WTC11 (cell line): ENCODE measurements at regions not wholly inside any gene's neighbourhood (a gene's known extent, or its start where the extent isn't known, plus 50 kb on each side); places are given as distances from the start of the nearest gene placed in this dataset.

Source experiments
- GABPB1 ChIP-seq: sonication (generic); formaldehyde crosslinking; IDR thresholded peaks from 2 replicates; pipeline ENCODE4 v1.8.1; 2023; ENCODE audit warnings: mild to moderate bottlenecking, missing genetic modification reagents
- TEAD1 ChIP-seq: sonication (generic); formaldehyde crosslinking; IDR thresholded peaks from 2 replicates; pipeline ENCODE4 v1.8.0; 2022; ENCODE audit warnings: mild to moderate bottlenecking, missing genetic modification reagents
- TF ChIP-seq, protein P1 (sequence below): sonication (generic); formaldehyde crosslinking; IDR thresholded peaks from 2 replicates; pipeline ENCODE4 v1.8.0; 2023; ENCODE audit warnings: mild to moderate bottlenecking, missing genetic modification reagents

DNA sequence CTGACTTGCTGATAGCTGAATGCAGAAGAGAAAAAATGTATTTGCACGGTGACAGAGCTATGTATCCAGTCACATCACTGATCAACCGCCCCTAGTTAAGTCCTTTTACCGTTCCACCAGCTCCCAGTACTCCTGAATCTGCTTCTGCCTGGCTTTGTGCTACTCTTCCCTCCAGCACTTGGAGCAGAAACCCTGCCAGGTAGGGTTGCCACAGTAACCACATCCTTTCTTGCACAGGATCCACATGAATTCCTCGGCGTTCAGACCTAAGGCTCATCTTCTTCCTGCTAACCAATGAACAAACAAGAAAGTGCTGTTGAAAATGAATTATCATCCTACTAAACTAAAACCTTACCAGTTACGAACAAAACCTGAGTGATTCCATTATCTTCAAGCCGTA lies 52.0 kb upstream of the KCTD7 start (continued):
- TF ChIP-seq, protein P1, sequence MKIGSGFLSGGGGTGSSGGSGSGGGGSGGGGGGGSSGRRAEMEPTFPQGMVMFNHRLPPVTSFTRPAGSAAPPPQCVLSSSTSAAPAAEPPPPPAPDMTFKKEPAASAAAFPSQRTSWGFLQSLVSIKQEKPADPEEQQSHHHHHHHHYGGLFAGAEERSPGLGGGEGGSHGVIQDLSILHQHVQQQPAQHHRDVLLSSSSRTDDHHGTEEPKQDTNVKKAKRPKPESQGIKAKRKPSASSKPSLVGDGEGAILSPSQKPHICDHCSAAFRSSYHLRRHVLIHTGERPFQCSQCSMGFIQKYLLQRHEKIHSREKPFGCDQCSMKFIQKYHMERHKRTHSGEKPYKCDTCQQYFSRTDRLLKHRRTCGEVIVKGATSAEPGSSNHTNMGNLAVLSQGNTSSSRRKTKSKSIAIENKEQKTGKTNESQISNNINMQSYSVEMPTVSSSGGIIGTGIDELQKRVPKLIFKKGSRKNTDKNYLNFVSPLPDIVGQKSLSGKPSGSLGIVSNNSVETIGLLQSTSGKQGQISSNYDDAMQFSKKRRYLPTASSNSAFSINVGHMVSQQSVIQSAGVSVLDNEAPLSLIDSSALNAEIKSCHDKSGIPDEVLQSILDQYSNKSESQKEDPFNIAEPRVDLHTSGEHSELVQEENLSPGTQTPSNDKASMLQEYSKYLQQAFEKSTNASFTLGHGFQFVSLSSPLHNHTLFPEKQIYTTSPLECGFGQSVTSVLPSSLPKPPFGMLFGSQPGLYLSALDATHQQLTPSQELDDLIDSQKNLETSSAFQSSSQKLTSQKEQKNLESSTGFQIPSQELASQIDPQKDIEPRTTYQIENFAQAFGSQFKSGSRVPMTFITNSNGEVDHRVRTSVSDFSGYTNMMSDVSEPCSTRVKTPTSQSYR = no peak
- TF ChIP-seq TEAD1 (CRISPR knock-in tag) (no peak), GABPB1 (CRISPR knock-in tag) (no peak)
- TF ChIP-seq, all 79 proteins: peak for 0
